ENCODE measurements at regions not wholly inside any gene's neighbourhood (a gene's known extent, or its start where the extent isn't known, plus 50 kb on each side); places are given as distances from the start of the nearest gene placed in this dataset.
"Not testable (repeated sequence)": the region's sequence is repeated elsewhere in the genome, so short reads cannot be mapped to it uniquely, and the experiment has no call there.

DNA sequence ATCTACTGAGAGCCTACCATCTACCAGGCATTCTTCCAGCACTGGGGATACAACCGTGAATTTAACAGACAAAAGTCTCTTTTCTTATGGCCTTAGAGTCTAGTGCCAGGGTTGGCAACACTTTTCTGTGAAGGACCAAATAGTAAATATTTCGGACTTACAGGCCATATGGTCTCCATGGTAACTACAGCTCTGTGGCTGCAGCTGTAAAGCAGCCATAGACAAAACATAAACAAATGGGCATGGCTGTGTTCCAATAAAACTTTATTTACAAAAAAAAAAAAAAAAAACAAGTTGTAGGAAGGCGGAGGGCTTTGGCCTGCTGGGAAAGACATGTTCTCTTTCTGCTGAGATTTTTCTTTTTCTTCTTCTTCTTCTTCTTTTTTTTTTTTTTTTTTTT, 98.7 kb downstream of the ABCC12 start:
- DNase-seq (ENCODE audit: low spot score): no peak

DNA sequence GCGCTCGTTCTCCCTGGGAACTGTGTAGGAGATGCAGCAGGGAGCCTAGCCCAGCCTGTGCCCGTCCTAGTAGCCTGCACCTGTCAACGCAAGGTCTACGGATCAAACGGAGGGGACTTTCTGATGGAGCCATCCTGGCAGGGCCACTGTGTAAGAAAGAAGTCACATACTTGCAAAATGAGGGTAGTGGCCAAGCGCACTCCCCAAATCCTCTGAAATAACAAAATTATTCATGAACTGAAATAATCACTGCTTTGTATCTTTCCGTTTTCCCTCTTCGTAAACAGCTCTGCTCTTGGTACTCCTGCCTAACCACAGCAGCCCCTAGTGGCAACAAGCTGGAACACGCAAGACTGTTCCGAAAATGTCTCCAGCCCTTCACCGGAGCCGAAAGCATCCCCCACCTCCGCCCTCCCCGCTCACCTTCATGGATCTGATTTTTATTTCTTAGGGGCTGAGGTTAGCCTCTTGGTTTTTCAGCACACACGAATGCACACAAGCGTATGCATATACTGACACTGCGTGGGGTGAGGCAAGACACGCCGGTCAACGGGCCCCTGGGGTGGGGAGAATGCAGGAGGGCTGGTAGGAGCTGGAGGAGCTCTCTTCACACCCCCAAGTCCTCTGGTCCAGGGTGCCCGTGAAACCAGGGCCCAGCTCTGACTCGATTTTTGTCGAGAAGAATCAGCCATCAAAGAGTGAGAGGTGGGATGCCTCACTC, 100.8 kb downstream of the ABCC12 start:
- peak; percentile 82 for DNase-seq (ENCODE audit: low spot score)

DNA sequence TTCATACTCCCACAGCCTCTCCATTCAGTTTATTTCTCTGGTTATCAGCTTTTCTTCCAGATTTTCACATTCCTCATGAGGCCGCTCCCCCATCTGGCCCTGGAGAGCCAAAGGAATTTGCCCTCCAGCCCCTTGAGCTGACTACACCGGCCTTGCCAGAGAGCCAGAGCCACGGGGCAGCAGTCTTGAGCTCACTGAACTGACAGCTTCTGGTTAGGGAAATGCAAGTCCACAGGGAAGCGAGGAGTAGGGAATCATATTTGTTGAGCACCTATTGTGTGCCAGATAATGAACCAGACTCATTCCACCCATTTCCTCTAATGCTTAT, 102.4 kb downstream of the ABCC12 start:
- no peak for DNase-seq (ENCODE audit: low spot score)

DNA sequence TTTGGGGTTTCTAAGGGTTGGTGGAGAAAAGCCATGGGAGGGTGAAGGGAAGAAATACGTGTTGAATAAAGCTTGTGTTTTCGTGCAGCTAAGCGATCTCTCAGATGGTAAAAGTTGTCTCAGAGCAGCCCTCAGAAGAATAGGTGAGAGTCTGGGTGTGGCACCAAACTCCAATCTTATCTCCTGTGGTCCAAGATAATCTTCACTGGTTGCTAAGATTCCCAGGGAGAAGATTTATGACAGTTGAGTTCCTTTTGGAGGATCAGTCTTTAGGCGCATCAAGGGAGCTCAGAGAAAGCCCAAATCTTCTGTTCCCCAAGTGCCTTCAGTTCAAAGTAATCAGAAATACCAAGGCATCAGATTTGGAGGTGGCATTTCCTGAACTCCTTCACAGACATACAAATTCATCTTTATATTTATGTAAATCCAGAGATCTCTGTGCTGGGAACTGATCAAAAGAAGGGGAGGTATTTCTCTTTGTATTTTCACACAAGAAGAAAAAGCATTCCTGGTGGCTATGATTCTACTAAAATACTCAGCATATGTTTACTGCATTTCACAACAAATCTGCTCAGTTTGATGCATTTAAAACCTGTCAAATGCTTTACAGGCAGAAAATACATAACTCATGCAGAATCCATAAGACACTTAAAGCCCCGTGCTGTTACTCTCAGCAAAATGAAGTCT, 102.9 kb downstream of the ABCC12 start:
- DNase-seq (ENCODE audit: low spot score): no peak

DNA sequence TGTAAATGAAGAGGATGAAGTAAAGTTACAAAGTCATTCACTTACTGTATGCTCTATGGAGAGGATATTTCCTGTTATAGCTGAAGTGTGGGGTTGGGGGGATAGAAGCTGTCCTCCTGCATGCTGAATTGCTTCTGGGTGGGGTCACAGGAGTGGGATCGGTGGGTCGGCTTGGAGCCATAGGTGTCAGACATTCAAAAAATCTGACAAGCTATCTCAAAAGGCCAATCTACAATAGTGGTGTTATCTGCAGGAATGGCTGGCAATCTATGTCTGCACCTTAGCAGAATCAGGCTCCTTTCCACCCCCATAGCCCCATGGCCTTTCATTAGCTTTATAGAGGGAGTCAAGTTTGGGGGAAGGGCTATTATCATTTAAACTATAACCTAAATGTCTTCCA, 104.9 kb downstream of the ABCC12 start:
- DNase-seq (ENCODE audit: low spot score): no peak

DNA sequence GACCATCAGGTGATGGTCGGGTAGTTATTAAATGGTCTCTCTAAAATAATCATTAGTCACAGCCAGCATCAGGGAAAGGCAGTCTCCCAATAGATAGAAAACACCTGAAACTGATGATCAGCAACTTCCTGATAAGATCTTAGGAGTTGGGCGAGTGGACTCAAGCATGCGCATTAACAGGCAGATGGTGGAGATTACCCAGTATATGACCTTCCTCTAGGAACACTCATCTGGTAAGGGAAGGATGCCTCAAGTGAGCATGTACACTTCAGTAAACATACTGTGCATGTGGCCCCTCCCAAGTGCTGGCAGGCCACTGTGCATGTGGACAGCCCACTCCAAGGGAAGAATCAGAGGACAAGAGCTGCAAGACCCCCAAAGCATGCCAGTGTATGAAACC, 105.9 kb downstream of the ABCC12 start:
- DNase-seq (ENCODE audit: low spot score): no peak

DNA sequence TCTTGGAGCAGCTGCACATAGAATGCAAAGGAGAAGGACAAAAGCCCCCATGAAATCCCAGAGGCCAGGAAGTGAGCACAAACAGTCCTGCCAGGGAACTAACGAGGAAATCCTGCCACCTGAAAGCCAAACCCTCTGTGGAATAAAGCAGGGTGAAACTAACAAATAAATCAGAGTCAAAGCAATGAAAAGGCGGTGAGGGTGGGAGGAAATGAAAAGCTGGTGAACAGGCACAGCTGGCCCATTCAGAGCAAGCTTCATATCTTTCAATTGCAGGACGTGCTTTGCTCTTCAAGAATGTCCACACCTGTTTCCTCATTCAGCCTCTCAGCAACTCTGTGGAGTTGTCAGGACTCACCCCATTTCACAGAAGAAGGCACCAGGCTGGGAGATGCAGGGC, 108.1 kb downstream of the ABCC12 start:
- no peak for DNase-seq (ENCODE audit: low spot score)

DNA sequence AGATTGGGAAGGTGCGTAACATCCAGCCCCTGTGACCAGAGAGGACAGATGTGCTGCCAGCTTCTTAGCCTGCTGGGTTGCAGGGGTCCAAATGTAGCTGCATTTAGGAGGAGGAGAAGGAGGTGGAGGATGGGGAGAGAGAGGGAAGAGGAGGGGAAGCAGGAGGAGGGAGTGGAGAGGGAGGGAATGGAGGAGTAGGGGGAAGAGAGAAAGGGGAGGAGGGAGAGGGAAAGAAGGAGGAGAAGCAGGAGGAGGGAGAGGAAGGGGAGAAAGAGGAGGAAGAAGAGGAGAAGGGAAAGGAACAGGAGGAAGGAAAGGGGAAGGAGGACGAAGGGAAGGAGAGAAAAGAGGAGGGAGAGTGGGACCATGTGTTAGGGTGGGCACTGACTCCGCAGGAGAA, 108.6 kb downstream of the ABCC12 start:
- DNase-seq (ENCODE audit: low spot score): no peak

DNA sequence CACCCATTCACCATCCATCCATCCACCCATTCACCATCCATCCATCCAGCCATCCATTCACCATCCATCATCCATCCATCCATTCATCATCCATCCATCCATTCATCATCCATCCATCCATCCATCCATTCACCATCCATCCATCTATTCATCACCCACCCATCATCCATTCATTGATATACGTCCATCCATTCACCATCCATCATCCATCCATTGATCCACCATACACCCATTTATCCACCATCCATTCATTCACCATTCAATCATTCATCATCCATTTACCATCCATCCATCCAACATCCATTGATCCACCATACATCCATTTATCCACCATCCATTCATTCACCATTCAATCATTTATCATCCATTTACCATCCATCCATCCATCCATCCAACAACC, 111.7 kb downstream of the ABCC12 start:
- DNase-seq (ENCODE audit: low spot score): no peak

DNA sequence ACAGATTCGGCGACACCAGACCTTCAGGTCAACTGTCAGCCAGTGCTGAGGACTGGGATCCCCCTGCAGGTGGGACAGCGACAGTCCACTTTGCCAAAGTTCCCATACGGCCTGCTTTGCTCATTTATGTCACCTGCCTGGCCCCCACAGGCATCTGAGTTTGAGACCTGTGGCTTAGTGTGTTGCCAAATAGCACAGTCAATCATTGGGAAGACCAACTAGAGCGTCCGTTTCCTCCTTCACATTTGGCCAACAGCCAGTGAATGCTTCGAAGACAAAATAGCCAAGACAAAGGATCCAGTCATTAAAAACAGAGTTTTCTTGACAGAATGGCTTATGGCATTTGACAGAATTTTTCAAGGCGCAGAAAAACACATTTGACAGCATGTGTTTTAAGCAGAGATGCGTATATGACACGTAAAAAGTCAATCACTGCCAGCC, 113.8 kb downstream of the ABCC12 start:
- DNase-seq (ENCODE audit: low spot score): no peak

DNA sequence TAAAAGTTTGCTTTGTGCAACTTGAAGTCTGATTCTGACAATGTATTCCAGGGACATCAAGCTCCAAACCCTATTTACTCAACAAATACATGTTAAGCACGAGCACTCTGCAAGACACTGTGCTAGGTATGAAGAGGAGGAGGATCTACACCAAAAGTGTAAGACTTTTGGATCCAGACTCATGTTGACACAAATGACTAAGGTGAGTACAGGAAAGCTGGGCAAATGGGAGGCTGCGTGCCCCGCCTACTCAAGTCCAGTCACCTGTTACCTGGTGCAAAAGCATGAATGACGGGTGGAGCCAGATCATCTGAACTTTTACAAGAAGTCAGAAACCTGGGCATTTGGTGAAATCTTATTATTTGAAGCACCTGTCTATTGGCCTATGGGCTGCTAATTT, 120.7 kb downstream of the ABCC12 start:
- DNase-seq (ENCODE audit: low spot score): no peak

DNA sequence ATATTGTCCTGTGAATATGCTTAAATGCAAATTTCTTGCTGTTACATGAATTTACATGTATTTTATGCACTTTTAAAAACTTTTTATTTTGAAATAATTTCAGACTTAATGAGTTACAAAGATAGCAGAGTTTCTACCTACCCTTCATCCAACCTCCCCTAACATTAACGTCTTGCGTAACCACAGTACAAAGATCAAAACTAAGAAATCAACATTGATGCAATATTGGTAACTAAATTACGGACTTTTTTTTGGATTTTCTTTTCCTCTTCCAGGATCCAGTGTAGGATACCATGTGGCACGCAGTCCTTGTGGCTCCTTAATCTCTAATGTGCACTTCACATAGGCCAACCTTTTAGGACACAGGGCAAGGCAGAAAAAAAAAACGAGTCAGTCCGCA, 124.9 kb downstream of the ABCC12 start:
- no peak for DNase-seq (ENCODE audit: low spot score)

DNA sequence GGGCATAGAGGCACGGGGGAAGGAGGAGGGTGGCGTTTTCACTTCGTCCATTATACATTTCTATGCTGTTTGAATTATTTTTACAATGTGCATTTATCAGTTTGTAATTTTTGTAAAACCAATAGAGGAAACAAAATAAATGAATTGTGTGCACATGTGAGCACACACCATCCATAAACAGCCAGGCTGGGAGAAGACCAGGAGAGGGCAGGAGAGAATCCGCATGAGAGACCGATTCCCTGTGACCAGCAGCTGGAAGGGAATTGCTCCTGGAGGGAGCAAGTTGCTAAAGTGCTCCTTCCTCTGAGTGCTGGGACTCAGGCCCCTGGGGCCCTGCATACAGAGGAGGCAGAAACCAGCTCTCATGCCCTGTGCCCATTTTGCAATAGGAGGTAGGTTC, 126.0 kb downstream of the ABCC12 start:
- no peak for DNase-seq (ENCODE audit: low spot score)

DNA sequence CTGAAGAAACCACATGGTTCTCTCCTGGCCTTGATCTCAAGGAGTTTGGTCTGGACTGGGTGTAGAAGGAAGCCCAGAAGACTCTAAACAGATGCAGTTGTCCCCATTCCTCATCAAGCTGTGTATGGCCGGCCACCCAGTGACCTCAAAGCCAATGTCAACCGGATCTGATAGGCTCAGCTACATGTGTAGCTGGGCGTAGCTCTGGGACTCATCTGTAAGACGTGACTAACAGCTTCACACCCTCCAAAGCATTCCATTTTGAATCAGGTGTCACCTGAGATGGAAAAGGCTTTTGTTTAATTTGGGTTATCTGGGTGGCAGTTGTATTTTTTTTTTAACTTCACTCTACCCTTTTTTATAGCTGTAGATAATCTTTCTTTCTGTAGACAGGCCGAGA, 130.4 kb downstream of the ABCC12 start:
- DNase-seq (ENCODE audit: low spot score): no peak

DNA sequence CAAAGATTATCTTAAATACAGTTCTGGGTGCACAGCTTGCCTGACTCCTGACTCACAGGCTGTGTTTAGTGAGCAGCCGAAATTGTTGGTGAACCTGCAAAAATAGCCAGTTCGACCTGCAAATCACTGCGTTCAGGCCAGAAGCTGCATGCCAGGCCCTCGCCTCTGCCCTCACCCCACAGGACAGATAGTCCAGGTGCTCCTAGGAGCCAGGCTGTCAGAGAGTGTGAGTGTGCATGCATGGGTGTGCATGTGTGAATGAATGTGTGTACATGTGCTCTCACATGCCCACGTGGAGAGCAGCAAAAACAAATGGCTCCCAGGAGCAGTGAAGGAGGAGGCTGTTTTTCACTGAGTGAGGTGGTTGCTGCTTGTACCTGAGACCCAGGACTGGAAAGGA, 131.8 kb downstream of the ABCC12 start:
- no peak for DNase-seq (ENCODE audit: low spot score)

DNA sequence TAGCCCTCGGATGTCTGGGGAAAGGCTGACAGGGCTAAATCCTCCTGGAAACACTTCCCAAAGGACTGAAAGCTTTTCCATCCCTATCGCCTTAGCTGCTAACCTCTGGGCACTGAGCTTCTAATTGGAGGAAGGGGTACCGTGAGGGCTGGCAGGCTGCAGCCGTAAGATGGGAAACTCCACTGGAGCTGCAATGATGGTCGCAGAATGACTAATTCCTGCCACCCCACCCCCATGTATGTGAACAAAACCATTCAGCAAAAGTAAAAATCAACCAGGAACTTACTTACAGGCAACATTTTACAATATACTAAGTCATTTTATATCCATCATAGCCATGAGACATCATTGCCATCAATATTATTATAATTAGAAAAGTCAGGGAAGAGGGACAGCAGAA, 133.3 kb downstream of the ABCC12 start:
- no peak for DNase-seq (ENCODE audit: low spot score)

DNA sequence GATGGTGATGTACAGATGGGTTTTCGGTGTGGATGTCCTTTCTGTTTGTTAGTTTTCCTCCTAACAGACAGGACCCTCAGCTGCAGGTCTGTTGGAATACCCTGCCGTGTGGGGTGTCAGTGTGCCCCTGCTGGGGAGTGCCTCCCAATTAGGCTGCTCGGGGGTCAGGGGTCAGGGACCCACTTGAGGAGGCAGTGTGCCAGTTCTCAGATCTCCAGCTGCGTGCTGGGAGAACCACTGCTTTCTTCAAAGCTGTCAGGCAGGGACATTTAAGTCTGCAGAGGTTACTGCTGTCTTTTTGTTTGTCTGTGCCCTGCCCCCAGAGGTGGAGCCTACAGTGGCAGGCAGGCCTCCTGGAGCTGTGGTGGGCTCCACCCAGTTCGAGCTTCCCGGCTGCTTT, 135.2 kb downstream of the ABCC12 start:
- DNase-seq (ENCODE audit: low spot score): not testable (repeated sequence)

DNA sequence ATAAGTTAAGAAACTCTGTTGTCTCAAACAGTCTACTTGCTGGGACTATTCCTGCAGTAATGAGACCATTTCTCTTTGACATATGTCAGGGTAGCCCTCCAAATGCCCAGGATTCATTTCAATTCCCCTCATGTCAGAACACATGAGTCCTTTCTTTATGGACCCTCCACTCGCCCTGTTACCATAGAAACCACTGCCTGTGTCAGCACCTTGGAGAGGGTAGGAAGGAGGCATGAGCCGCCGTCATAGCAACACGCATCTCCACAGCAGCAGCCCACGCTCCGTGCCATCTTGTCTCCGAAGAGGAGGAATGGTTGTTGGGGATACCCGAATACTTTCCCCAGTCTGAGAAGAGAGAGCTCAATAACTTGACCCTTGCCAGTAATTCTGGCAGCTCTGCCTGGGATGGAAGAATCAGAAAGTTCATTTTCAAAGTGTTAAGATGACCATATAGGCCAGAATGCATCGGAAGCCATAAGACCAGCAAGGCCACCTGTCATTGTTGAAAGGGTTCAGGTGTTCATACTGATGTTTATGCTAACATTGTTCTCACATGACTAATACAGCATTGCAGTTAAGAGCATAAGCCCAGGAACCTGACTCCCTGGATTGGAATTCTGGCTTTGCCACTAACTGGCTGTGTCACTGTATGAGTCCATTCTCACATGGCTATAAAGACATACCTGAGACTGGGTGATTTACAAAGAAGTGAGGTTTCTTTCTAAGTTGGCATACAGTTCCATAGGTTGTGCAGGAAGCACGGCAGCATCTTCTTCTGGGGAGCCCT, 141.3 kb downstream of the ABCC12 start:
- no peak for DNase-seq (ENCODE audit: low spot score)

DNA sequence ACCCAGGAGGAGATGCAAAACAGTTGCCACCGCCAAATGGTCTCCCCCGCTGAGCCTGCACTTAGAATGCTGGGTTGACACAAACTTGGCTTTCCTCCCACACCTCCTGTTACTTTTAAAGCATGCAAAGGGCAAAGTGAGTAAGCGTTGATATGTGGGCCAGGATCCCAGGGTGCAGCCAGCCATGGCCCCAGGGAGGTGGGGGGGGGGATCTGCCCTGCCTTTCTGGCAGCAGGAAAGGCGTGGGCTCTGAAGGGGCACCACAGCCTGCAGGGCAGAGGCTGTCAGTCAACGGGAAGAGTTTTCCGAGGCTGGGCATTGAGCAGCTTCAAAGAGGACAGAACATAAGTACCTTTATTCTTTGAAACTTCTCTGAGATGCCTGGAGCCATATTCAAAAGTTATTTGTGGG, 142.3 kb downstream of the ABCC12 start:
- no peak for DNase-seq (ENCODE audit: low spot score)

DNA sequence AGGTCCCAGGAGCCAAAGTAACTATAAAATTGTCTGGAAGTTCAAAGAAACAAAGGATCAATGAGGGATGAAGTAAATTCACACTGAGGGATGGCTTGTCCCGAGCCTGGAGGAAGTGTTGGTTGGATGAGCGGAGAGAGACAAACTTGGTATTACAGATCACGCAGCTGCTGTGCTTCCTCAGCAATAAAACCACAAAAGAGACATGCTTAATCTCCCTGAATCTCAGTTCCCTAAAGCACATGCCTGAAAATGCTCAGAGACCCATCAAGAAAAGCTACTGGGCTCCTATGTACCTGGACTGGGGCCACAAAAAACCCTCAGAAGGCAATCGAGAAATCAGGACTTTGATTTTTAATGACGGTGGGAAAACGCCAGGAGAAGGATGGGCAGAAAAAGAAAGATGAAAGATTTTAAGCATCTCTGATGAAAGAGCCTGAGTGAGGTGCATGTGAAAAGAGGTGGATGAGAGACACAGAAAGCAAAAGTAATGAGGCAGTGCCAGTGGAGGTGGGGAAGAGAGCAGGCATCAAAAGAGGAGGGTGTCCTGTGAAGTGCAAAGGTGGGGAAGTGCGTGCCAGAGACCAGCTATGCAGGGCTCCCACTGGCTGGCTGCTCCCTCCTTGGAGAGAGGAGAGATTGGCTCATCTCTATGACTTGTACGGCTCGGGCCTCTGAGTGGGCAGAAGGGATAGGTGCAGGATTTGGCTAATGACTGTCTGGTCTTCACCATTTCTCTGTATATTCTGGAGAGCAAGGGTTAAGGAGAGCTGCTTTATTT, 143.7 kb downstream of the ABCC12 start:
- DNase-seq (ENCODE audit: low spot score): no peak

DNA sequence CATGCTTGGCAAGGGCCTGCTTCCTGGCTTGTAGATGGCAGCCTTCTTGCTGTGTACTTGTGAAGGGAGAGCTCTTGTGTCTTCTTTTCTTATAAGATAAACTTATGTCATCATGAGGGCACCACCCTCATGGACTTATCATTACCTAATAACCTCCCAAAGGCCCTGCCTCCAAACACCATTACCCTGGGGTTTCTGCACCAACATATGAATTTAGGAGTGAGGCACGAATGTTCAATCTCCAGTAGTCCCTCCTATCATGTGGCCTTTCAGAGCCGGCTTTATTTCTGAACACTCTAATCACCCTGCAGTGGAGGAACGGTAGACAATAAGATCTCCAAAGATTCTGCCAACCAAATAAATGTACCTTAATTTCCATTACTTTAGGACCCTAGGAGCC, 144.3 kb downstream of the ABCC12 start:
- DNase-seq (ENCODE audit: low spot score): no peak

DNA sequence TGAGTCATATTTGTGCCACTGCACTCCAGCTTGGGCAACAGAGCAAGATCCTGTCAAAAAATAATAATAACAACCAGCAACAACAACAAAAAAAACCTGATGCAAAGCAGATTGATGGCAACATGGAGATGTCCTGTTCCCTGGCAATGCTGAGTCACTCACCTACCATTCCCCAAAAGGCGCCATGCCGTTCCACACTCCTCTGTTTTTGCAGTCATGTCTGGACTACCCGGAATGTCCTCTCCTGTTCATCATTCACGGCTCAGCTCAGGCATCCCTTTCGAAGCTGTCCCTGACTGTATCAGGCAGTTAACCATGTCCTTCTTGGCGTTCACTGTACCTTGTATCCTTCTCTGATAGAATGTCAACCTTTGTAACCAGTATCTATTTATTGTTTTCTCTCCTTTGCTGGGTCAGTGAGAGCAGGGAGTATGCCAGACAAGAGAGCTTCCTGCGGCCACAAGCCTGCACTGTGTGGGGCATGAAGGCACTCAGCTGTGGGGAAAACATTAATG, 147.7 kb downstream of the ABCC12 start:
- no peak for DNase-seq (ENCODE audit: low spot score)
